HCT116 (cell line): ENCODE measurements at regions not wholly inside any gene's neighbourhood (a gene's known extent, or its start where the extent isn't known, plus 50 kb on each side); places are given as distances from the start of the nearest gene placed in this dataset.

Experiments used
- ATAC-seq: fragments of 200-7000 bp; cut with Tn5 transposase; 2 replicates; pipeline ENCODE4 v1.9.1; 2020; ENCODE audit warnings: mild to moderate bottlenecking, moderate library complexity
- BruUV-seq: library from RNA; stranded (reverse); fragments of 400-500 nt; replicated peaks from 2 replicates; lab custom pipeline; 2021; lab: Mats Ljungman, UMichigan
- CTCF ChIA-PET: fragments of 300-600 bp; sonication (Branson Sonifier 250); formaldehyde crosslinking; loops from one replicate; lab custom pipeline; 2021; ENCODE audit warnings: antibody characterized with exemption; lab: Charles Lee
- POLR2A ChIA-PET: fragments of 300-600, 350-600 bp; sonication (Branson Sonifier 250); formaldehyde crosslinking; loops from one replicate; lab custom pipeline; 2021; ENCODE audit warnings: antibody characterized with exemption; lab: Charles Lee
- RAD21 ChIA-PET, 2 experiments: fragments of 300-600 bp; sonication (Branson Sonifier 250); formaldehyde crosslinking; loops; one replicate each; lab custom pipeline; 2023; ENCODE audit warnings: low total read pairs in 2 of 2; ENCODE audit not compliant: uncharacterized antibody in 2 of 2, unreplicated experiment in 2 of 2, low non-redundant PET in 1 of 2; lab: Charles Lee
- DNase-seq: peaks from one replicate; pipeline ENCODE4 v3.0.0-alpha.2; 2010; ENCODE audit warnings: low read depth, low spot score
- H2AFZ ChIP-seq: fragments of 200-600 bp; shearing (Covaris generic), sonication (generic); 2 replicates; pipeline ENCODE4 v1.6.1; 2017; ENCODE audit warnings: low read depth, mixed run types, mixed read lengths, antibody characterized with exemption, low read length; ENCODE audit not compliant: poor library complexity, severe bottlenecking
- H3K27ac ChIP-seq: 2 replicates; pipeline ENCODE4 v1.5.1; 2012; ENCODE audit warnings: low read depth, low read length
- H3K27me3 ChIP-seq: fragments of 200-600 bp; sonication (generic); 2 replicates; pipeline ENCODE4 v1.6.1; 2016; ENCODE audit warnings: mixed run types, low read length, mixed read lengths; ENCODE audit not compliant: insufficient read depth
- H3K36me3 ChIP-seq, 2 experiments: fragments of 200-500 bp in 1 of 2; fragments of 200-600 bp in 1 of 2; sonication (Bioruptor generic) in 1 of 2; sonication (generic) in 1 of 2; 2 replicates each; pipeline versions ENCODE4 v1.5.1 to v1.6.1; 2014 to 2016; ENCODE audit warnings: low read length in 2 of 2, inconsistent platforms in 1 of 2, mixed read lengths in 1 of 2, mixed run types in 1 of 2; ENCODE audit not compliant: insufficient read depth in 2 of 2, control insufficient read depth in 1 of 2
- H3K4me1 ChIP-seq, 2 experiments: fragments of 200-600 bp in 1 of 2; sonication (generic) in 1 of 2; 2 replicates each; pipeline versions ENCODE4 v1.5.1 to v1.6.1; 2012 to 2017; ENCODE audit warnings: low read length in 2 of 2, inconsistent platforms in 1 of 2, mild to moderate bottlenecking in 1 of 2, mixed read lengths in 1 of 2, mixed run types in 1 of 2, moderate library complexity in 1 of 2; ENCODE audit not compliant: insufficient read depth in 2 of 2, control insufficient read depth in 1 of 2
- H3K4me2 ChIP-seq: fragments of 200-600 bp; sonication (generic); 2 replicates; pipeline ENCODE4 v1.6.1; 2017; ENCODE audit warnings: mixed run types, low read length, mixed read lengths
- H3K4me3 ChIP-seq, 2 experiments: fragments of 200-600 bp in 1 of 2; sonication (generic) in 1 of 2; replicated peaks in 1 of 2; 2 replicates each; pipeline ENCODE4 v1.5.1; 2011 to 2016; ENCODE audit warnings: low read length in 2 of 2, control low read depth in 1 of 2, low read depth in 1 of 2, mild to moderate bottlenecking in 1 of 2, mixed read lengths in 1 of 2, mixed run types in 1 of 2
- H3K79me2 ChIP-seq: fragments of 200-600 bp; sonication (generic); 2 replicates; pipeline ENCODE4 v1.6.1; 2017; ENCODE audit warnings: mild to moderate bottlenecking, mixed run types, low read length, moderate library complexity, mixed read lengths; ENCODE audit not compliant: insufficient read depth
- H3K9ac ChIP-seq: fragments of 200-600 bp; sonication (generic); 2 replicates; pipeline ENCODE4 v1.6.1; 2016; ENCODE audit warnings: low read length, mixed read lengths
- H3K9me2 ChIP-seq: fragments of 200-600 bp; sonication (generic), shearing (Covaris generic); 2 replicates; pipeline ENCODE4 v1.6.1; 2017; ENCODE audit warnings: mixed run types, mild to moderate bottlenecking, moderate library complexity; ENCODE audit not compliant: insufficient read depth
- H3K9me3 ChIP-seq, 2 experiments: fragments of 200-500 bp in 1 of 2; fragments of 200-600 bp in 1 of 2; sonication (Bioruptor generic) in 1 of 2; sonication (generic) in 1 of 2; 2 replicates each; pipeline ENCODE4 v1.6.1; 2014 to 2017; ENCODE audit warnings: low read length in 2 of 2, mixed read lengths in 2 of 2, inconsistent platforms in 1 of 2, low read depth in 1 of 2, mild to moderate bottlenecking in 1 of 2, mixed run types in 1 of 2, moderate library complexity in 1 of 2; ENCODE audit not compliant: control insufficient read depth in 1 of 2, insufficient read depth in 1 of 2
- H4K20me1 ChIP-seq: fragments of 200-600 bp; sonication (generic), shearing (Covaris generic); 2 replicates; pipeline ENCODE4 v1.6.1; 2017; ENCODE audit warnings: mixed run types, mild to moderate bottlenecking, moderate library complexity; ENCODE audit not compliant: insufficient read depth
- CBX3 ChIP-seq: IDR thresholded peaks from 2 replicates; pipeline ENCODE4 v1.6.1; 2012; ENCODE audit warnings: low read depth
- CEBPB ChIP-seq: IDR thresholded peaks from 2 replicates; pipeline ENCODE4 v1.6.1; 2012; ENCODE audit warnings: low read depth
- EGR1 ChIP-seq: IDR thresholded peaks from 2 replicates; pipeline ENCODE4 v1.6.1; 2012; ENCODE audit warnings: low read depth
- ELF1 ChIP-seq: IDR thresholded peaks from 2 replicates; pipeline ENCODE4 v1.6.1; 2012; ENCODE audit warnings: low read depth, borderline replicate concordance
- EZH2 ChIP-seq: fragments of 200-600 bp; sonication (generic); IDR thresholded peaks from 2 replicates; pipeline ENCODE4 v1.6.1; 2017; ENCODE audit warnings: antibody characterized with exemption, mixed run types
- FOSL1 ChIP-seq: IDR thresholded peaks from 2 replicates; pipeline ENCODE4 v1.6.1; 2012; ENCODE audit warnings: low read depth
- JUND ChIP-seq: IDR thresholded peaks from 2 replicates; pipeline ENCODE4 v1.6.1; 2012
- POLR2A ChIP-seq: IDR thresholded peaks from 2 replicates; pipeline ENCODE4 v1.7.0; 2011; ENCODE audit warnings: borderline replicate concordance; ENCODE audit not compliant: insufficient read depth, insufficient read length; ENCODE audit errors: extremely low read depth
- POLR2AphosphoS5 ChIP-seq: IDR thresholded peaks from 2 replicates; pipeline ENCODE4 v1.6.1; 2011; ENCODE audit warnings: mild to moderate bottlenecking, low read depth, low read length, moderate library complexity
- RAD21 ChIP-seq: IDR thresholded peaks from 2 replicates; pipeline ENCODE4 v1.6.1; 2012; ENCODE audit warnings: low read depth, mild to moderate bottlenecking
- REST ChIP-seq: IDR thresholded peaks from 2 replicates; pipeline ENCODE4 v1.6.1; 2012; ENCODE audit warnings: low read depth
- SIN3A ChIP-seq: IDR thresholded peaks from 2 replicates; pipeline ENCODE4 v1.6.1; 2012; ENCODE audit warnings: low read depth
- SP1 ChIP-seq: IDR thresholded peaks from 2 replicates; pipeline ENCODE4 v1.6.1; 2012; ENCODE audit warnings: low read depth
- SRF ChIP-seq: IDR thresholded peaks from 2 replicates; pipeline ENCODE4 v1.6.1; 2012; ENCODE audit warnings: low read depth
- TCF7L2 ChIP-seq: IDR thresholded peaks from 2 replicates; pipeline ENCODE4 v1.7.0; 2011; ENCODE audit warnings: borderline replicate concordance, inconsistent platforms; ENCODE audit not compliant: insufficient read depth, insufficient read length; ENCODE audit errors: extremely low read depth
- ZFX ChIP-seq: fragments of 450-650 bp; IDR thresholded peaks from 2 replicates; pipeline ENCODE4 v1.6.1; 2017
- ZNF274 ChIP-seq: fragments of 200-500 bp; sonication (Bioruptor generic); IDR thresholded peaks from 2 replicates; pipeline ENCODE4 v1.6.1; 2014; ENCODE audit warnings: mild to moderate bottlenecking, low read depth, low read length, inconsistent platforms
- intact Hi-C: fragments of 100-400 bp; cut with micrococcal nuclease; formaldehyde crosslinking; loops from 2 replicates; pipeline ENCODE4 v1.10.0; 2022
- TF ChIP-seq, protein P1 (sequence below): IDR thresholded peaks from 2 replicates; pipeline ENCODE4 v1.6.1; 2012
- TF ChIP-seq, protein P2 (sequence below): IDR thresholded peaks from 2 replicates; pipeline ENCODE4 v1.6.1; 2012

- Histone ChIP-seq H3K27me3 (no peaks in the 10 kb centered on the region), H3K4me2 (no peak overlapping the region), H3K9me3 (peaks cover 7 to 12% of the 10 kb centered on the region in 2 experiments; a peak in 2 of 4 replicates), H3K36me3 (no peaks in the 10 kb centered on the region)
- no TSS peak for BruUV-seq
- DNase-seq (no peak), ATAC-seq (no peak)
- CTCF ChIA-PET = no interaction called here
- TF ChIP-seq, protein P1, sequence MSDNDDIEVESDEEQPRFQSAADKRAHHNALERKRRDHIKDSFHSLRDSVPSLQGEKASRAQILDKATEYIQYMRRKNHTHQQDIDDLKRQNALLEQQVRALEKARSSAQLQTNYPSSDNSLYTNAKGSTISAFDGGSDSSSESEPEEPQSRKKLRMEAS = no peak
- TF ChIP-seq, protein P2, sequence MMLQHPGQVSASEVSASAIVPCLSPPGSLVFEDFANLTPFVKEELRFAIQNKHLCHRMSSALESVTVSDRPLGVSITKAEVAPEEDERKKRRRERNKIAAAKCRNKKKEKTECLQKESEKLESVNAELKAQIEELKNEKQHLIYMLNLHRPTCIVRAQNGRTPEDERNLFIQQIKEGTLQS = no peak
- TF ChIP-seq POLR2AphosphoS5 = no peak
- no peak for TF ChIP-seq POLR2A
- no peak for TF ChIP-seq ELF1
- TF ChIP-seq EGR1 = no peak
- TF ChIP-seq SRF = no peak
- TF ChIP-seq CEBPB = no peak
- TF ChIP-seq SIN3A = no peak
- no peak for TF ChIP-seq JUND
- no peak for TF ChIP-seq FOSL1
- no peak for TF ChIP-seq REST
- TF ChIP-seq EZH2 = no peak
- TF ChIP-seq TCF7L2 = no peak
- no peak for TF ChIP-seq ZFX
- no peak for TF ChIP-seq ZNF274
- TF ChIP-seq SP1 = no peak
- TF ChIP-seq CBX3 = no peak
- no peak for TF ChIP-seq RAD21
- TF ChIP-seq, all 23 proteins: peak for 0
- H3K9ac ChIP-seq = no peak overlapping the region
- H3K4me3 ChIP-seq = no peak overlapping the region
- ChIA-PET POLR2A (no interaction called here), RAD21 (no interaction called here)
- no peaks in the 10 kb centered on the region for H4K20me1 ChIP-seq
- no peaks in the 10 kb centered on the region for H3K9me2 ChIP-seq
- no peaks in the 10 kb centered on the region for H3K4me1 ChIP-seq
- H3K27ac ChIP-seq = no peak overlapping the region
- no peaks in the 10 kb centered on the region for H3K79me2 ChIP-seq
- H2AFZ ChIP-seq = no peak overlapping the region
- intact Hi-C loops = no loop called here
These were observed 871.4 kb upstream of the PRMT6 start for GRCh38 chr1:106185089-106185488.
